ENCODE measurements at regions not wholly inside any gene's neighbourhood (a gene's known extent, or its start where the extent isn't known, plus 50 kb on each side); places are given as distances from the start of the nearest gene placed in this dataset.

GRCh38 chr6:92762443-92763273 lies 656.7 kb downstream of the EPHA7 start:
- no peak for DNase-seq
- H3K9me3 ChIP-seq: no peaks in the 10 kb centered on the region
- no peaks in the 10 kb centered on the region for H3K4me1 ChIP-seq
- no peak overlapping the region for H3K27ac ChIP-seq
- 61 to 69% methylated on average over 3 of the region's 3 CpGs for WGBS, 2 donors
- TF ChIP-seq CTCF (IDR thresholded peaks at IDR 0.05) (no peak), POLR2A (IDR thresholded peaks at IDR 0.05) (no peak)
- intact Hi-C loops (cut with DNase I): no loop called here
- H3K4me3 ChIP-seq (replicated peaks in 1 of 3): no peak overlapping the region
- H3K27me3 ChIP-seq: no peaks in the 10 kb centered on the region
- no peaks in the 10 kb centered on the region for H3K36me3 ChIP-seq

DNA sequence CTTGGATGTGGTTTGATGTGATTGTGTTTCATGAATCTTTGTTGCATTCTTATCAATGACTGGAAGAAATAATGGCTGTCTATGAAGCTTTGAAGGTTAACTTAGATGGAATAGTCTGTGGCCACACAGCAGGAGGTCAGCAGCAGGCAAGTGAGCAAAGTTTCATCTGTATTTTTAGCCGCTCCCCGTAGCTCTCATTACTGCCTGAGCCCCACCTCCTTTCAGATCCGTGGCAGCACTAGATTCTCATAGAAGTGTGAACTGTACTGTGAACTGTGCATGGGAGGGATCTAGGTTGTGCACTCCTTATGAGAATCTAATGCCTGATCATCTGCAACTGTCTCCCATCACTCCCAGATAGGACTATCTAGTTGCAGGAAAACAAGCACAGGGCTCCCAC lies 660.2 kb downstream of the EPHA7 start:
- H3K4me3 ChIP-seq (replicated peaks in 1 of 3): no peak overlapping the region
- no peak for TF ChIP-seq CTCF (IDR thresholded peaks at IDR 0.05)
- TF ChIP-seq POLR2A (IDR thresholded peaks at IDR 0.05): no peak
- 65 to 70% methylated on average over 3 of the region's 3 CpGs for WGBS, 2 donors
- intact Hi-C loops (cut with DNase I): no loop called here
- H3K4me1 ChIP-seq: no peaks in the 10 kb centered on the region
- H3K27me3 ChIP-seq: no peaks in the 10 kb centered on the region
- no peak overlapping the region for H3K27ac ChIP-seq
- no peaks in the 10 kb centered on the region for H3K9me3 ChIP-seq
- DNase-seq: no peak
- H3K36me3 ChIP-seq: no peaks in the 10 kb centered on the region

GRCh38 chr6:92757925-92758324 lies 661.4 kb downstream of the EPHA7 start:
- intact Hi-C loops (cut with DNase I): no loop called here
- Histone ChIP-seq H3K4me1 (no peaks in the 10 kb centered on the region), H3K36me3 (no peaks in the 10 kb centered on the region), H3K4me3 (replicated peaks in 1 of 3) (no peak overlapping the region), H3K27ac (no peak overlapping the region), H3K9me3 (no peaks in the 10 kb centered on the region), H3K27me3 (no peaks in the 10 kb centered on the region)
- no peak for DNase-seq
- TF ChIP-seq CTCF (IDR thresholded peaks at IDR 0.05): no peak
- no peak for TF ChIP-seq POLR2A (IDR thresholded peaks at IDR 0.05)
- WGBS, 2 donors: 70 to 73% methylated on average over 4 of the region's 4 CpGs

DNA sequence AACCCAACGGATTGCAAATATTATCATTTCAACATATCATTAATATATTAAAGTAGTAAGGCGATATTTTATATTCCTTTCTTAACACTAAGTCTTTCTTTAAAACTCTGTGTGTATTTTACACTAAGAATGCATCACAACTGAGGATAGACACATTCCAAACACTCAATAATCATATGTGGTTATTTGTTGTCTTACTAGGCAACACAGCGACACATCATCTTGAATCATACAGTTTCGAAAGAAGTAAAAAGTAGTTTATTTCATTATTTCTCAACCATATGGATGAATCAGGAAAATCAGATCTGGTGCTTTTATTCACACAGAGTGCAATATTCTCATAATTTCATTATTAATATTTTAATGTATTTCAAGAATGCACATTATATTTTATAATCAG lies 662.4 kb downstream of the EPHA7 start:
- H3K27ac ChIP-seq: no peak overlapping the region
- TF ChIP-seq CTCF (IDR thresholded peaks at IDR 0.05) (no peak), POLR2A (IDR thresholded peaks at IDR 0.05) (no peak)
- H3K4me1 ChIP-seq: no peaks in the 10 kb centered on the region
- intact Hi-C loops (cut with DNase I): no loop called here
- H3K27me3 ChIP-seq: no peaks in the 10 kb centered on the region
- no peaks in the 10 kb centered on the region for H3K9me3 ChIP-seq
- WGBS, 2 donors: 87 to 92% methylated on average over 4 of the region's 4 CpGs
- H3K4me3 ChIP-seq (replicated peaks in 1 of 3): no peak overlapping the region
- no peak for DNase-seq
- H3K36me3 ChIP-seq: no peaks in the 10 kb centered on the region

- Histone ChIP-seq H3K9me3 (no peaks in the 10 kb centered on the region), H3K4me1 (no peaks in the 10 kb centered on the region), H3K27me3 (no peaks in the 10 kb centered on the region), H3K36me3 (no peaks in the 10 kb centered on the region), H3K4me3 (replicated peaks in 1 of 3) (no peak overlapping the region), H3K27ac (no peak overlapping the region)
- DNase-seq: no peak
- TF ChIP-seq POLR2A (IDR thresholded peaks at IDR 0.05): no peak
- WGBS, 2 donors: 83 to 87% methylated on average over 4 of the region's 4 CpGs
- intact Hi-C loops (cut with DNase I): no loop called here
Measured at GRCh38 chr6:92753956-92754355, 665.4 kb downstream of the EPHA7 start.

Data from thyroid gland (tissue), 4 donors.